Upper lobe of right lung (tissue), 1 donor: ENCODE measurements at regions not wholly inside any gene's neighbourhood (a gene's known extent, or its start where the extent isn't known, plus 50 kb on each side); places are given as distances from the start of the nearest gene placed in this dataset.

Experiments used
- ATAC-seq: fragments of 200-7000 bp; cut with Tn5 transposase; one replicate; pipeline ENCODE4 v1.9.1; 2020; ENCODE audit warnings: mild to moderate bottlenecking, moderate library complexity
- DNase-seq: peaks from one replicate; pipeline ENCODE4 v3.0.0-alpha.2; 2020
- H3K27ac ChIP-seq: fragments of 200-600 bp; one replicate; pipeline ENCODE4 v1.8.0; 2022
- H3K27me3 ChIP-seq: fragments of 200-600 bp; one replicate; pipeline ENCODE4 v1.8.0; 2022; ENCODE audit warnings: mild to moderate bottlenecking
- H3K36me3 ChIP-seq: fragments of 200-600 bp; one replicate; pipeline ENCODE4 v1.8.0; 2022
- H3K4me1 ChIP-seq: fragments of 200-600 bp; one replicate; pipeline ENCODE4 v1.8.0; 2022
- H3K4me3 ChIP-seq: fragments of 200-600 bp; one replicate; pipeline ENCODE4 v1.8.0; 2022; ENCODE audit warnings: mild to moderate bottlenecking
- H3K9me3 ChIP-seq: fragments of 200-600 bp; one replicate; pipeline ENCODE4 v1.8.0; 2022
- intact Hi-C: fragments of 100-400 bp; cut with DNase I; formaldehyde crosslinking; loops from one replicate; pipeline ENCODE4 v1.11.0; 2022
- TF ChIP-seq, protein P1 (sequence below): fragments of 200-600 bp; IDR thresholded peaks from one replicate; pipeline ENCODE4 v1.8.0; 2022; ENCODE audit warnings: antibody characterized with exemption
- donor health status: DM: no; HTN: yes; CAD: no; lungs with severe emphysema.

DNA sequence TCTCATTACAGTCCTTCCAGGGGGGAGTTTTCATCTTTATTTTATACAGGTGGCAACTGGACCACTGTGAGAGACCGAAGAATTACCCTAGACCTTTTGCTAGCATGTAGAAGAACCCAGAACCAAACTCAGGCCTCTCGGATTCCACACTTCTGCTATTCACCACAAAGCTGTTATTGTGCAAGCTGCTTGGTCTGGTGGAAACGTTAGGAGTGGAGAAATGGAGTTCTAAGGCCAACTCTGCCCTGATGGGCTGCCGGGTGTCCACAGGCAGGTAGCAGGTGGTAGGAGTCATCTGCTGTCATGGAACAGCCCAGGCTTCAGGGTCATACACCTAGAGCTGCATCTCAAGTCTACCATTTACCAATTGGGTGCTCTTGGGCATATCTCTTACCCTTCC is 218.8 kb downstream of the BCL11A start:
- Histone ChIP-seq H3K27ac (no peak overlapping the region), H3K4me1 (no peaks in the 10 kb centered on the region), H3K4me3 (no peak overlapping the region), H3K9me3 (no peaks in the 10 kb centered on the region), H3K27me3 (no peaks in the 10 kb centered on the region), H3K36me3 (no peaks in the 10 kb centered on the region)
- peak; percentile 67 for ATAC-seq
- intact Hi-C loops, result no loop called here
- DNase-seq, result no peak
- TF ChIP-seq, protein P1, sequence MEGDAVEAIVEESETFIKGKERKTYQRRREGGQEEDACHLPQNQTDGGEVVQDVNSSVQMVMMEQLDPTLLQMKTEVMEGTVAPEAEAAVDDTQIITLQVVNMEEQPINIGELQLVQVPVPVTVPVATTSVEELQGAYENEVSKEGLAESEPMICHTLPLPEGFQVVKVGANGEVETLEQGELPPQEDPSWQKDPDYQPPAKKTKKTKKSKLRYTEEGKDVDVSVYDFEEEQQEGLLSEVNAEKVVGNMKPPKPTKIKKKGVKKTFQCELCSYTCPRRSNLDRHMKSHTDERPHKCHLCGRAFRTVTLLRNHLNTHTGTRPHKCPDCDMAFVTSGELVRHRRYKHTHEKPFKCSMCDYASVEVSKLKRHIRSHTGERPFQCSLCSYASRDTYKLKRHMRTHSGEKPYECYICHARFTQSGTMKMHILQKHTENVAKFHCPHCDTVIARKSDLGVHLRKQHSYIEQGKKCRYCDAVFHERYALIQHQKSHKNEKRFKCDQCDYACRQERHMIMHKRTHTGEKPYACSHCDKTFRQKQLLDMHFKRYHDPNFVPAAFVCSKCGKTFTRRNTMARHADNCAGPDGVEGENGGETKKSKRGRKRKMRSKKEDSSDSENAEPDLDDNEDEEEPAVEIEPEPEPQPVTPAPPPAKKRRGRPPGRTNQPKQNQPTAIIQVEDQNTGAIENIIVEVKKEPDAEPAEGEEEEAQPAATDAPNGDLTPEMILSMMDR, result no peak

DNA sequence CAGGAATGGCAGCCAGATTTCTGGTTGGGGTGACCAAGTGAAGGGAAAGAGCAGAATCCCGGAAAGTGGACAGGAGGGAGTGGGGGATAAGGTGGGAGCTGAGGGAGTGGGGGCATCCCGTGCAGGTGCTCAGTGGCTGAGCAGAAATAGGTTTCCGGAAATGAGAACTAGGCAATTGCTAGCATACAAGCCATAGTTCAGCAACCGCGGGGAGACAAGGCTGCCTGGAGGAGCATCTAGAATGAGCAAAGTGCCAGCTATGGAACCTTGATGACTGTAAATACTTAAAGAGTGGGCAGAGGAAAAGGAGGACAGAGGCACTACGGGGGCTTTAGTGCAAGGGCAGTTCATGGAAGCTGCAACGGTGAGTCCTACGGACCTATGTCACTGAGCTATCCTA is 220.2 kb downstream of the BCL11A start:
- TF ChIP-seq, protein P1, result no peak
- ATAC-seq, result no peak
- Histone ChIP-seq H3K36me3 (no peaks in the 10 kb centered on the region), H3K4me1 (no peaks in the 10 kb centered on the region), H3K27ac (no peak overlapping the region), H3K4me3 (no peak overlapping the region), H3K27me3 (no peaks in the 10 kb centered on the region), H3K9me3 (no peaks in the 10 kb centered on the region)
- DNase-seq, result no peak
- intact Hi-C loops, result no loop called here

DNA sequence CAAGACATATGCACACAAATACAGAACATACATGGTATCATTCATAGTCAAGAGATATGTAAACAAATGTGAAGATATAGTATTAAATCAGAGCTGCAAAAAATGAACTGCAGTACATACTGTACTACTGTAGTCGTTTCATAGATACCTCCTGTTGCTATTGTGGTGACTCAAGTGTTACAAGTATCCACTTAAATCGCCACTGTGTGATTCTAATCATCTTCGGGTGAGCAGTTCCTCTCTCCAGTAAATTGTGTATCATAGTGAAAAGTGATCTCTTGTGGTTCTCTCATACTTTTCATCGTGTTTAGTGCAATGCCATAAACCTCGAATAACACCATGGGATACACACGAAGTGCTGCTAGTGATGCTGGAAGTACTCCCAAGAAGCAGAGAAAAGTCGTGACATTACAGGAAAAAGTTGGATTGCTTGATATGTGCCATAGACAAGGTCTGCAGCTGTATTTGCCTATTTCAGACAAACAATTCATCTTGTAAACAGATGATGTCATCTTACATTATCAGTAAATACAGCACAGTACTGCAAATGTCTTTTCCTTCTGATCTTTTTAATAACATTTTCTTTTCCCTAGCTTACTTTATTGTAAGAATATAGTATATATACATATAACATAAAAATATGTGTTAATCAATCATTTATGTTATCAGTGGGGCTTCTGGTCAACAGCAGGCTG is 222.2 kb downstream of the BCL11A start:
- H3K27me3 ChIP-seq, result no peaks in the 10 kb centered on the region
- DNase-seq (no peak), ATAC-seq (no peak)
- no peaks in the 10 kb centered on the region for H3K4me1 ChIP-seq
- no peaks in the 10 kb centered on the region for H3K9me3 ChIP-seq
- intact Hi-C loops, result no loop called here
- no peak overlapping the region for H3K27ac ChIP-seq
- no peak overlapping the region for H3K4me3 ChIP-seq
- H3K36me3 ChIP-seq, result no peaks in the 10 kb centered on the region
- TF ChIP-seq, protein P1, result no peak

DNA sequence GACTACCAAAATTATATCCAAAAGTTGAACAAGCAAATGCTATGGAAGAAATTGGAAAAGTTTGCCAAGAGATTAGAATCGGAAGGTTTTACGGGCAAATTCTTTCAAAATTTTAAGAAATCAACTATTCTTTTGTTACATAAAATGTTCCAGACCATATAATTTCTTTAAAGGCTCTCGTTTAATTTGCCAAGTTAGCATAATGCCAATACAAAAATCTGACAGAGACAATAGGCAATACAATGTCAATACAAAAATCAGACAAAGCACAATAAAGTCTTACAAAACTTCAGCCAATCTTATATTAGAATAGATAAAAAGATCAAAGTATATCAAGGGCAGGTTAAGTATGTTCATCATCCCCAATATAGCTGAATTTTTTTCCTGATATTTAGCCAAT is 224.2 kb downstream of the BCL11A start:
- TF ChIP-seq, protein P1, result no peak
- DNase-seq, result no peak
- Histone ChIP-seq H3K36me3 (no peaks in the 10 kb centered on the region), H3K4me1 (no peaks in the 10 kb centered on the region), H3K9me3 (no peaks in the 10 kb centered on the region), H3K27ac (no peak overlapping the region), H3K4me3 (no peak overlapping the region), H3K27me3 (no peaks in the 10 kb centered on the region)
- no peak for ATAC-seq
- intact Hi-C loops, result no loop called here

DNA sequence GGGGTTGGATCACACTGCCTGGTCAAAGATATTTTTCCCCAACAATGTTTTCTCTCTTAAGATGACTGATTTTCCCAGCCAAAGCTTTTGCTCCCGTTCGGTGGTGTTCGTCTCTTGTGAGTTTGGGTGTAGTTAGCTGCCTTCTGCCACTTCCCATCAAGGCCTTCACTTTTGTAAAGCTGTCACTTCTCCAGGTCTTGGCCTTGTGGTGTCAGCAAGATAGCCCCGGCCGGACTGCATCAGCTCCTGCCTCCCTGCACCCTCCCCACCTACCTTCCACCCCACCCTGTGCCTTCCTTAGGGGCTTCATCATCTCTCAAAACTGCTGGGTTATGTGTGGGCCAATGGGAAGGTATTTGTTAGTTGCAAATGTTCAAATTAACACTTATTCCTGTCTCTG is 228.9 kb downstream of the BCL11A start:
- DNase-seq (no peak), ATAC-seq (no peak)
- H3K27ac ChIP-seq, result no peak overlapping the region
- H3K4me3 ChIP-seq, result no peak overlapping the region
- H3K4me1 ChIP-seq, result no peaks in the 10 kb centered on the region
- TF ChIP-seq, protein P1, result no peak
- H3K9me3 ChIP-seq, result no peaks in the 10 kb centered on the region
- H3K27me3 ChIP-seq, result no peaks in the 10 kb centered on the region
- intact Hi-C loops, result no loop called here
- H3K36me3 ChIP-seq, result no peaks in the 10 kb centered on the region

DNA sequence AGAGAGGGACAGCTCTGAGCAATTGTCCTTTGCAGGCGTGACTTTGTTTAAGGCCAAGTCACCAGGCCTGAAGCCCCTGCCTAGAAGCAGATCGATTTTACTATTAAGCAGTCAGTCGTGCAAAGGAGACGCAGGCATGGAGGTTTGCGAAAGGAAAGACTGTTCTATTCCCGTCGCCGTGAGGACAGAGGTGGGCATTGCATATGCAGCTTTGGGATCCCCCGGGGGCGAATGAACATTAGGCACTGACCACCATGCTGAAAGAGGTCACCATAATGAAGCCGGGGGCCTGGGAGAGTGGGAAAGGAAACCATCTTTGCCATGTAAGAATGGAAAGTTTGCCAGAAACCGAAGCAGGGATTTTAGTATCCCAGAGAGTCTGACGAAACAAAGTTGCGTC is 231.6 kb downstream of the BCL11A start:
- DNase-seq, result no peak
- TF ChIP-seq, protein P1, result no peak
- no peaks in the 10 kb centered on the region for H3K27me3 ChIP-seq
- intact Hi-C loops, result no loop called here
- no peak overlapping the region for H3K27ac ChIP-seq
- ATAC-seq, result no peak
- H3K4me1 ChIP-seq, result no peaks in the 10 kb centered on the region
- no peak overlapping the region for H3K4me3 ChIP-seq
- no peaks in the 10 kb centered on the region for H3K9me3 ChIP-seq
- H3K36me3 ChIP-seq, result no peaks in the 10 kb centered on the region
